GM12891 (cell line): ENCODE measurements at regions not wholly inside any gene's neighbourhood (a gene's known extent, or its start where the extent isn't known, plus 50 kb on each side); places are given as distances from the start of the nearest gene placed in this dataset.

Source experiments
- DNase-seq: peaks from one replicate; pipeline ENCODE4 v3.0.0; 2011; ENCODE audit warnings: low spot score; ENCODE audit not compliant: insufficient read length
- FAIRE-seq: peaks from 2 replicates; lab custom pipeline; 2011; peaks lifted over from hg19 to GRCh38; lab: Jason Lieb, UNC
- PAX5 ChIP-seq: IDR thresholded peaks from 2 replicates; pipeline ENCODE4 v1.6.1; 2011; ENCODE audit warnings: low read length, moderate library complexity, mild to moderate bottlenecking; ENCODE audit not compliant: insufficient read depth, severe bottlenecking
- POLR2A ChIP-seq: IDR thresholded peaks from 2 replicates; pipeline ENCODE4 v1.6.1; 2011; ENCODE audit warnings: low read depth, low read length, control low read depth
- POLR2AphosphoS5 ChIP-seq: IDR thresholded peaks from 2 replicates; pipeline ENCODE4 v1.6.1; 2011; ENCODE audit warnings: low read depth, low read length, control low read depth
- POU2F2 ChIP-seq: IDR thresholded peaks from 2 replicates; pipeline ENCODE4 v1.6.1; 2011; ENCODE audit warnings: low read depth, mild to moderate bottlenecking, control low read depth, low read length, moderate library complexity
- SPI1 ChIP-seq: IDR thresholded peaks from 2 replicates; pipeline ENCODE4 v1.6.1; 2011; ENCODE audit warnings: low read depth, low read length, control low read depth
- TAF1 ChIP-seq: IDR thresholded peaks from 2 replicates; pipeline ENCODE4 v1.6.1; 2011; ENCODE audit warnings: low read depth, low read length, control low read depth

DNA sequence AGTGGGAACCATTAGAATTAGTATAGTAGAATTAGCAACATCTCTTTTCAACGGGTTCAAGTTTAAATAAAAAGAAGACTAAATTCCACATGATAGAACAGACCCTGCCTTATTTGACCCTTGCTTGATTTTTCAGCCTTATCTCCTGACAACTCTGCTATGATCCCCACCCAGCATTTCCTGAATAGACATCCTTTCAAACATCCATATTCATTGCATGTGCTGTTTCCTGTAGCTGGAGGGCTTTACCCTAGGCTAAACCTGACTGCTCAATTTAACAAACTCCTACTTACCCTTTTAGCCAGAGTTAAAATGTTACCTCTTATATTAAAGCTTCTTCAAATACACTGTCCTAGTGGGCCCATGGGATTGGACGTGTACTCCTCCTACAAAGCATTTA lies 594.8 kb upstream of the ARID1B start:
- TF ChIP-seq SPI1 (no peak), POU2F2 (no peak), TAF1 (no peak)

DNA sequence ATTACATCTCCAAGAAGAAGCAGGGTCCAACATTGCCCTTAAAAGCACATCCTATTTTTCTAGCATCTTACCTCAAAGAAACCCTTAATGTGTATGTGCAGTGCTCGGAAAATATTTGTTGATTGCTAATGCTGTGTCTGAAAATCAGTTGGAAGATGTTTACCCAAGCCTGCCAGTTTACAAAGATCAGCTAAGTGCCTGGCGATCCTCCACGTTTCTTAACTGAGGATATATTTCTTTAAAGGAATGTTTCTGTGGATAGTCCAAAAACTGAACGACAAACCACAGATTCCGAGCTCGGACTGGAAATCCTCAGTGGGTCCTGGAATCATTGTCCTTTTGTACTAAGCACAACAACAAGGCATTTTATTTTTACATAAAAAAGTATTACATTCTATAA lies 595.7 kb upstream of the ARID1B start:
- no peak for FAIRE-seq
- no peak for TF ChIP-seq POLR2AphosphoS5
- TF ChIP-seq POU2F2, result no peak
- TF ChIP-seq PAX5, result no peak
- TF ChIP-seq SPI1, result no peak
- no peak for DNase-seq

More for the DNA sequence above, 594.8 kb upstream of the ARID1B start:
- DNase-seq (no peak), FAIRE-seq (no peak)

DNA sequence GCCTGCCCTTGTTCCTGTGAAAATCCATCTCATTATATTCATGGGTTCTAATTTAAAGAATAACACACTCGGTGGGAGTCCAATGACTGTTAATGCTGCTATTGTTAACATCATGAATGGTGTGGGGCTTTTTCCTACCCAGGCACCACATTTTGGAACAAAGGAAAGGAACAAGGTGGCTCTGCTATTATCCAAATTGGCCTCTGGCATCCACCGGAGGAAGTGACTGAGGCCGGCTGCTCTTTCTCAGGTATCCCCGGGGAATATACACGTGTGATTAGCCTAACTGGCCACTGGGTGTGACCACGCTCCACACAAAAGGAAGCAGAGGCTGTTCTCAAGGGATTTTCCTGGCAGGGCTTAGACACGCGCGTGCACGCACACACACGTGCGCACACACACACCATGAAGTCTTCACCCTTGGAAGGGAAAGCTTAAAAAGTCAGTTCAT lies 601.2 kb upstream of the ARID1B start:
- FAIRE-seq, result no peak
- TF ChIP-seq POLR2A (no peak), POLR2AphosphoS5 (no peak), POU2F2 (no peak), PAX5 (no peak), TAF1 (no peak), SPI1 (no peak)
- no peak for DNase-seq

DNA sequence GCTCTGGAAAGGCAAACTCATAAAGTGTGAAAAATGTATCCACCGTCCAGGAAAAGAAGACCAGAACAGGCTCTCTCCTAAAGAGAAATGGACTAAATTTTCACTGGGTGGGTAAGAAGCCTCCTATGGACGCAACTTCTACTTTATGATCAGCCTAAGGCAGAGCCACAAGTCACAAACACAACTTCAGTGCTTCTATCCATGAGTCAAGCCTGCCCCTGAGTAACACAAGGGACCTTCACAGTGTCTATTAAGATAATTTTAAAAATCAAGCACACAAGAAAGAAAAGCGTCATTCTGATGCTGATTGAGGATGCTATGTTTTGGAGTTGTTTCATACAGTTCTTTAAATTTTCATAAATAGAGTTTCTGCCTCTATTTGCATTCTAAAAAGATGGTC lies 601.7 kb upstream of the ARID1B start:
- FAIRE-seq (no peak), DNase-seq (no peak)
- TF ChIP-seq POLR2AphosphoS5 (no peak), SPI1 (no peak), POLR2A (no peak)

DNA sequence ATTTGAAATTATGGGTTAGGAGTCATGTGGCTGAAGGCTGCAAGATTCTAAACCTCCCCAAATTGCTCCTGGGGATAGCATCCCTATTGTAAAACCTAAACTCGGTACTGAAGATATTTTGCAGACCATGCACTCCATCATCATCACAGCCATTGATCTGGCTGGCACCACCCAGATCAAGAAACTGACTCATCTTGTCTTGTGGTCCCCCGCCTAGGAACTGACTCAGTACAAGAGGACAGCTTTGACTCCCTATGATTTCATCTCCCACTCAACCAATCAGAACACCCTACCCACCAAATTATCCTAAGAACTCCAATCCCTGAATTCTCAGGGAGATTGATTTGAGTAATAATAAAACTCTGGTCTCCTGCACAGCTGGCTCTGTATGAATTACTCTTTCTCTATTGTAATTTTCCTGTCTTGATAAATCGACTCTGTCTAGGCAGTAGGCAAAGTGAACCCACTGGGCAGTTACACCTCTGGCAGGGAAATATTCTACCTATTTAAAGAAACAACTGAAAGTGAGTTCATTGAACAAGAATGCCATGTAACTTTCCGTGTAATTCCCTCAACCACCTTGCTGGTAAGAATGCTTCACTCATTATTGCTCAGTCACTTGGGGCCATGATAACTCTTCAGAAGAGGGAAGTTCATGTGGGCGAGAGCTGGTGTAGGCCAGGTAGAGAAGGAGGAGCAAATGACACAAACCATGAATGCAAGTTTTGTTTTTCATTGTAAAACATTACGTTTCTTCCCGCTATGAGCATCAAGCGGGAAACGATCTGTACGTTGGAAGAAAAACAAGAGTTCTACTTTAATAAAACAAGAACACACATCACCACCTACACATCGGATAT lies 602.9 kb upstream of the ARID1B start:
- DNase-seq, result no peak
- TF ChIP-seq POLR2A, result no peak
- TF ChIP-seq PAX5, result no peak
- no peak for TF ChIP-seq TAF1
- TF ChIP-seq SPI1, result no peak
- no peak for TF ChIP-seq POU2F2
- no peak for TF ChIP-seq POLR2AphosphoS5
- FAIRE-seq, result no peak

DNA sequence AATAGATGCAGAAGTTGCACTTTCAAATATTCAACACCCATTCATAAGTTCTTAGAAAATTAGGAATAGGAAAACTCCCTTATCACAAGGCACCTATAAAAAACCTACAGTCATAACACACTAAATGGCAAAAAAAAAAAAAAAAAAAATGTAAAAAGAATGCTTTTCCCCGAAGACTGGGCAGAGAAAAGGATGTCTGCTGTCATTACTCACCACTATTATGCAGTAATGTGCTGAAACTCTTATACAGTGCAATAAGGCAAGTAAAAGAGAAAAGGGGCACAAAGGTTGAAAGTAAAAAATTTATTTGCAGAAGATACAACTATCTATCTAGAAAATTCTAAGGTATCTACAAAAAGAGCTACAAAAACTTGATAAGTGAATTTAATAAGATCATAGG lies 607.8 kb upstream of the ARID1B start:
- FAIRE-seq (no peak), DNase-seq (no peak)
- TF ChIP-seq SPI1 (no peak), POLR2A (no peak), TAF1 (no peak), POU2F2 (no peak), POLR2AphosphoS5 (no peak), PAX5 (no peak)

DNA sequence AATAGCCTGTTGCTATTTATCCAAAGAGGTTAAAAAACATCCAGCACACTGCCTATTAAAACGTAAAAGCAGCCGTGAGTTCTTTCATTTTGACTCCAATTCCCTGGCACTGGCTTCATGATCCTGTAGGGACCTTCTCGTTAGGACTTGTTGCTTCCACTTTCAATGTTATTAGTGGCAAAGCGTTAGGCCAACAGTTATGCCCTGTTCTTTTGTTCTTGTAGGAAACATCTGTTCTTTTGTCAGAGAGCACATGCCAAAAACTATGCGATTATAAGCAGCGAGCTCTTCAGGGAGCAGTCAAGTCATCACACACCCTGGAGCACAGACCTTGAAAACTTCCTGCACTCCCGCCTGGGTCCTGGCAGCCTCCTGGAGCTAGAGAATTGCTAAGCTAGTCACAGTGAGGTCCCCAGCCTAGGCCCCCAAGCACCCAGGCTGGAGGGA lies 609.5 kb upstream of the ARID1B start:
- FAIRE-seq (no peak), DNase-seq (no peak)
- TF ChIP-seq POLR2AphosphoS5, result no peak
- no peak for TF ChIP-seq TAF1
- TF ChIP-seq POLR2A, result no peak
- no peak for TF ChIP-seq SPI1
- no peak for TF ChIP-seq PAX5
- TF ChIP-seq POU2F2, result no peak

DNA sequence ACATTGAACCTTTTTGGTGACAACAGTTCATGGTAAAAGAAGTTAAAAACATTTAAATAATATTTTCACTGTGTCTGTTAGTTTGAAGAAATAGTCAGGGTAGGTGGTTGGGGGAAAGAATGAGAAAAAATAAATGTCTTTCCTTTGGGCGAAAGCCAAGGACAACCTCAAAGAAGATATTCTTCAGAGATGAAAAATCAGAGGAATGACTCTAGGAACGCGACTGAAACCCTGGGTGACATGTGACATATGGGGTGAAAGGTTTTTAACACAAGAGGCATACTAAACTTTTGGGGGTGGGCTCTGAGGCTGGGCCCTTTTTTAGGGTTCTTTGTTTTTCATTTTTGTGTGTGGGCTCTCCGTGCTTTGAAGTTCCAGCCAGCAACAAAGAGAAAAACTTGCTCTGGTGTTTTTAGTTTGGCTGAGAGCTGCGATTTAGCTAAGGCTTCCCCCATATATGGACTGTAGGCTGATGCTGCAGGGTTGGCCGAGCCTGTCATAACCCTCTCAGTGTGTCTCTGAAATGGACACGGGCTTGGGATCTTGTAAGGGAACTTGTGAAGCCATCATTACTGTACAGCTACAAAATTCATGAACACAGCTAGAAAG lies 610.1 kb upstream of the ARID1B start:
- TF ChIP-seq POLR2A (no peak), POU2F2 (no peak), TAF1 (no peak), POLR2AphosphoS5 (no peak), PAX5 (no peak), SPI1 (no peak)
- FAIRE-seq (no peak), DNase-seq (no peak)

DNA sequence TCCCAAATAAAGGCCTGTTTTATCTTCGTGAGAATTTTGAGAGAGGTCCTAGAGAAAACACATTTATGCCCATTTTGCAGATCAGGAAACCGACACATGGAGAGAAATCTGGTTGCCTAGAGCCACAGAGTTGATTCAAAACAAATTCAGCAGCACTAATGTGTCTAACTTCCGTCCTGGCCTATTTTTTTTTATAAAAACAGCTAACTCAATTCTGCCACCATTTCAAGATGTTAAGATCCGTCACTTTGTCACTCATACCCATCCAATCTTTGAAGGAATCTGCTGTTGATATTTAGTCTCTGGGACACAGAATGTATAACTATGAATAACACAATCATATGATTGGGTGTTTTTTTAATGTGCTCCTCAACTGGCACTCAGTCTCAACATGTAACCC lies 611.1 kb upstream of the ARID1B start:
- TF ChIP-seq POU2F2 (no peak), POLR2A (no peak), PAX5 (no peak), SPI1 (no peak), TAF1 (no peak), POLR2AphosphoS5 (no peak)
- FAIRE-seq, result no peak
- no peak for DNase-seq
